ENCODE measurements at regions not wholly inside any gene's neighbourhood (a gene's known extent, or its start where the extent isn't known, plus 50 kb on each side); places are given as distances from the start of the nearest gene placed in this dataset.

- Histone ChIP-seq H2AFZ (ENCODE audit: low read length) (no peak overlapping the region), H3K9me3 (ENCODE audit: insufficient read depth, low read depth, low read length) (no peaks in the 10 kb centered on the region), H3K9me2 (replicated peaks; ENCODE audit: low read depth, low read length) (no peaks in the 10 kb centered on the region), H3K36me3 (ENCODE audit: insufficient read depth, low read length) (no peaks in the 10 kb centered on the region), H3K4me3 (ENCODE audit: low read length, poor library complexity, severe bottlenecking) (no peak overlapping the region), H3K4me1 (ENCODE audit: insufficient read depth, low read length, poor library complexity, severe bottlenecking) (peaks cover 5% of the 10 kb centered on the region), H3K4me2 (ENCODE audit: low read depth, low read length, poor library complexity, severe bottlenecking) (no peak overlapping the region), H4K20me1 (ENCODE audit: insufficient read depth, low read length, poor library complexity, severe bottlenecking) (no peaks in the 10 kb centered on the region), H3F3A (ENCODE audit: low read depth) (no peaks in the 10 kb centered on the region), H3K27me3 (ENCODE audit: insufficient read depth, low read length, poor library complexity, severe bottlenecking) (no peaks in the 10 kb centered on the region), H3K79me2 (ENCODE audit: insufficient read depth, low read length) (no peaks in the 10 kb centered on the region), H3K9ac (ENCODE audit: low read depth, low read length, poor library complexity, severe bottlenecking) (no peak overlapping the region)
- TF ChIP-seq CTCF (conservative IDR thresholded peaks at IDR 0.05; ENCODE audit: low read length), result no peak
- TF ChIP-seq EZH2phosphoT487 (IDR thresholded peaks at IDR 0.05; ENCODE audit: borderline replicate concordance), result no peak
These were observed 50.0 kb upstream of the SLC22A23 start for GRCh38 chr6:3506751-3507383.
